ENCODE measurements at regions not wholly inside any gene's neighbourhood (a gene's known extent, or its start where the extent isn't known, plus 50 kb on each side); places are given as distances from the start of the nearest gene placed in this dataset.

DNA sequence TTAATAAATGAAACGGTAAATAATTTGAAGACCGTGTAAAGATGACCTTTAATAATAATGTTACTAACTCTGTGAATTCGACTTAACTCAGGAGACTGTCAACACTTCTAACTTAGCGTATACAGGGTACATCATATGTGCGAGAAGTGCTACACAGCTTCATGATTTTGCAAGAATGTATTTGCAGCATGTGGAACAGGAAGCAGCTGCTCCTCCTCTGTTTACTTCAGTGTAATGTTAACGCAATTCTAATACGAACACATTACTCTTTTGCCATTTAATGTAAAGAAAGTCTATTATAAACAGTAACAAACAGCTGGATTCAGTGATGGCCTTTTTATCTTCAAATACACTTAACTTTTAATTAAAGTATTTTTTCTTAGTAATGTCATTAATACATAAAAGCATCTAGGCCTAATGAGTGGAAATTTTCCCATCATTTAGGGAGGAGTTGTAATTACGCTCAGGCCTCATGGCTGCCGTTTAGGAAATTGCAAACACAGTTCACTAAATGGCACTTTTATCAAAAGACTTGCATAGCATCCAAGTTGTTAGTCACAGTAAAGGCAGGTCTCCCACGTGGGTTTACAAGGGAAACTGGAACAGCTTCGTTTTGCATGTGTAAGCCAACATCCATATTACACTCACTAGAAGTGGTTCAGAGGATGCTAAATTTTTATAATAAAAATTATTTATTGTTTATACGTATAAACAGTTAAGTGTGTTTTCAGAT lies 635.7 kb downstream of the FBXO15 start:
- TF ChIP-seq, protein P1, sequence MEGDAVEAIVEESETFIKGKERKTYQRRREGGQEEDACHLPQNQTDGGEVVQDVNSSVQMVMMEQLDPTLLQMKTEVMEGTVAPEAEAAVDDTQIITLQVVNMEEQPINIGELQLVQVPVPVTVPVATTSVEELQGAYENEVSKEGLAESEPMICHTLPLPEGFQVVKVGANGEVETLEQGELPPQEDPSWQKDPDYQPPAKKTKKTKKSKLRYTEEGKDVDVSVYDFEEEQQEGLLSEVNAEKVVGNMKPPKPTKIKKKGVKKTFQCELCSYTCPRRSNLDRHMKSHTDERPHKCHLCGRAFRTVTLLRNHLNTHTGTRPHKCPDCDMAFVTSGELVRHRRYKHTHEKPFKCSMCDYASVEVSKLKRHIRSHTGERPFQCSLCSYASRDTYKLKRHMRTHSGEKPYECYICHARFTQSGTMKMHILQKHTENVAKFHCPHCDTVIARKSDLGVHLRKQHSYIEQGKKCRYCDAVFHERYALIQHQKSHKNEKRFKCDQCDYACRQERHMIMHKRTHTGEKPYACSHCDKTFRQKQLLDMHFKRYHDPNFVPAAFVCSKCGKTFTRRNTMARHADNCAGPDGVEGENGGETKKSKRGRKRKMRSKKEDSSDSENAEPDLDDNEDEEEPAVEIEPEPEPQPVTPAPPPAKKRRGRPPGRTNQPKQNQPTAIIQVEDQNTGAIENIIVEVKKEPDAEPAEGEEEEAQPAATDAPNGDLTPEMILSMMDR (conservative IDR thresholded peaks at IDR 0.05; ENCODE audit: low read depth, low read length): no peak
- no peak for TF ChIP-seq EZH2 (IDR thresholded peaks at IDR 0.05; ENCODE audit: borderline replicate concordance, low read depth, low read length, poor library complexity, severe bottlenecking)

Data from A673 (cell line).